GM12878 (cell line): ENCODE measurements at regions not wholly inside any gene's neighbourhood (a gene's known extent, or its start where the extent isn't known, plus 50 kb on each side); places are given as distances from the start of the nearest gene placed in this dataset.

Experiments
- small RNA-seq: library from RNA; depleted of rRNA; stranded (forward); fragments of <200 nt; gene quantifications from one replicate; pipeline ENCODE3, GENCODE V24; 2014

Small RNA genes in the stretch of these regions (small RNA-seq; reads per million reads assigned to genes)
- 14.6 reads per million, percentile 96 among the genes with 10 or more reads in this experiment for gene RF00003
- 12.8 reads per million, percentile 96 among the genes with 10 or more reads in this experiment for gene RNVU1-4
